Muscle of arm (tissue), 1 donor: ENCODE measurements at regions not wholly inside any gene's neighbourhood (a gene's known extent, or its start where the extent isn't known, plus 50 kb on each side); places are given as distances from the start of the nearest gene placed in this dataset.

ENCODE experiments used
- DNase-seq: peaks from one replicate; pipeline ENCODE4 v3.0.0-alpha.2; 2013

- no peak for DNase-seq
Observed at GRCh38 chr4:4772534-4772933, 86.9 kb upstream of the MSX1 start.

- DNase-seq, result no peak
Observed at GRCh38 chr4:4771160-4771559, 88.3 kb upstream of the MSX1 start.

- DNase-seq, result no peak
Observed at GRCh38 chr4:4770610-4771009, 88.9 kb upstream of the MSX1 start.

- no peak for DNase-seq
Observed at GRCh38 chr4:4766564-4766963, 92.9 kb upstream of the MSX1 start.

- DNase-seq, result no peak
Observed at GRCh38 chr4:4765811-4766210, 93.7 kb upstream of the MSX1 start.

- no peak for DNase-seq
Observed at GRCh38 chr4:4764558-4764905, 94.9 kb upstream of the MSX1 start.

GRCh38 chr4:4763822-4764557 lies 95.5 kb upstream of the MSX1 start:
- no peak for DNase-seq

GRCh38 chr4:4762909-4763821 lies 96.3 kb upstream of the MSX1 start:
- DNase-seq, result no peak

GRCh38 chr4:4762300-4762699 lies 97.2 kb upstream of the MSX1 start:
- DNase-seq, result no peak

- no peak for DNase-seq
Observed at GRCh38 chr4:4761128-4761982, 98.1 kb upstream of the MSX1 start.

- no peak for DNase-seq
Observed at GRCh38 chr4:4759883-4760282, 99.6 kb upstream of the MSX1 start.

- DNase-seq, result no peak
Observed at GRCh38 chr4:4759232-4759631, 100.2 kb upstream of the MSX1 start.

GRCh38 chr4:4758681-4759080 lies 100.8 kb upstream of the MSX1 start:
- DNase-seq, result no peak

- no peak for DNase-seq
Observed at GRCh38 chr4:4755306-4755705, 104.2 kb upstream of the MSX1 start.

- no peak for DNase-seq
Observed at GRCh38 chr4:4754641-4755040, 104.8 kb upstream of the MSX1 start.

- DNase-seq, result no peak
Observed at GRCh38 chr4:4753643-4754042, 105.8 kb upstream of the MSX1 start.

GRCh38 chr4:4752576-4753401 lies 106.7 kb upstream of the MSX1 start:
- no peak for DNase-seq

- DNase-seq, result no peak
Observed at GRCh38 chr4:4752025-4752424, 107.4 kb upstream of the MSX1 start.

GRCh38 chr4:4750187-4750586 lies 109.3 kb upstream of the MSX1 start:
- DNase-seq, result no peak

GRCh38 chr4:4749137-4749536 lies 110.3 kb upstream of the MSX1 start:
- DNase-seq, result no peak

- DNase-seq, result no peak
Observed at GRCh38 chr4:4746444-4746843, 113.0 kb upstream of the MSX1 start.
